ENCODE measurements at regions not wholly inside any gene's neighbourhood (a gene's known extent, or its start where the extent isn't known, plus 50 kb on each side); places are given as distances from the start of the nearest gene placed in this dataset.

DNA sequence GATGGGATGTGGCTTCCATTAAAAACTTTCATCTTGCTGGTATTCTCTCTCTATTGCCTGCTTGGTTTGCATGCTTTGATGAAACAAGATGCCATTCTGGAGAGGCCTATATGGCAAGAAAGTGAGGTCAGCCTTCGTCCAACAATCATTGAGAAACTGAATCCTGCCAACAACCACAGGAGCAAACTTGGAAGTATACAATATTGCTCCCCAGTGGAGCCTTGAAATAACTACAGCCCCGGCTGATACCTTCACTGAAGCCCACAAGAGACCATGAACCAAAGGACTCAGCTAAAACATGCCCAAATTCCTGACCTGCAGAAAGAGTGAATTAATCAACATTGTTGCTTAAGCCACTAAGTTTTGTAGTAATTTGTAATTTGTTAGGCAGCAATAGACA lies 82.5 kb upstream of the FGF14 start:
- H3K4me2 ChIP-seq (ENCODE audit: insufficient read depth, low read length): no peak overlapping the region
- no peak overlapping the region for H3K9ac ChIP-seq (ENCODE audit: insufficient read depth in 1 of 2, low read depth in 2 of 2, low read length in 2 of 2)
- POLR2A ChIA-PET: no interaction called here
- H3K9me1 ChIP-seq (ENCODE audit: control insufficient read depth, insufficient read depth, low read length): no peaks in the 10 kb centered on the region
- no peaks in the 10 kb centered on the region for H3K4me1 ChIP-seq (replicated peaks in 1 of 2; ENCODE audit: control insufficient read depth in 2 of 2, insufficient read depth in 2 of 2, low read length in 2 of 2)
- H3K27ac ChIP-seq (ENCODE audit: extremely low read depth, low read depth, low read length): no peak overlapping the region
- no peak overlapping the region for H2AFZ ChIP-seq (ENCODE audit: low read depth, low read length)
- no peaks in the 10 kb centered on the region for H3K9me3 ChIP-seq (replicated peaks; ENCODE audit: control insufficient read depth, insufficient read depth, low read depth, low read length)
- ATAC-seq (no peak), FAIRE-seq (no peak), DNase-seq (ENCODE audit: extremely low read depth in 1 of 4, low spot score in 3 of 4) (no peak)
- CTCF ChIA-PET (ENCODE audit: low intra/inter-chr PET ratio): no interaction called here
- no peaks in the 10 kb centered on the region for H3K79me2 ChIP-seq (ENCODE audit: control insufficient read depth, insufficient read depth, low read length)
- BruUV-seq (replicated peaks): no TSS peak
- no peaks in the 10 kb centered on the region for H3K36me3 ChIP-seq (ENCODE audit: control insufficient read depth, insufficient read depth, low read length)
- no peaks in the 10 kb centered on the region for H4K20me1 ChIP-seq (replicated peaks; ENCODE audit: control insufficient read depth, insufficient read depth, low read length)
- in situ Hi-C loops (cut with MboI): no loop called here
- H3K4me3 ChIP-seq: no peak overlapping the region
- intact Hi-C loops (cut with micrococcal nuclease): no loop called here
- no peaks in the 10 kb centered on the region for H3K27me3 ChIP-seq (ENCODE audit: control insufficient read depth in 2 of 2, insufficient read depth in 2 of 2, low read length in 2 of 2)
- WGBS (ENCODE audit: insufficient coverage, low coverage, missing lambda C conversion rate): 0% methylated on average over 2 of the region's 2 CpGs
- TF ChIP-seq CREB1 (IDR thresholded peaks at IDR 0.05) (no peak), CREB1 (CRISPR knock-in tag; IDR thresholded peaks at IDR 0.05) (no peak), PHF20 (IDR thresholded peaks at IDR 0.05; ENCODE audit: partially characterized antibody) (no peak), KLF1 (tag; IDR thresholded peaks at IDR 0.05) (no peak), OTX1 (CRISPR knock-in tag; IDR thresholded peaks at IDR 0.05) (no peak), MTA2 (IDR thresholded peaks at IDR 0.05; ENCODE audit: low read depth) (no peak), ZNF197 (CRISPR knock-in tag; IDR thresholded peaks at IDR 0.05; ENCODE audit: low read depth) (no peak), BRD9 (IDR thresholded peaks at IDR 0.05; ENCODE audit: low read depth, partially characterized antibody) (no peak), NFXL1 (CRISPR knock-in tag; IDR thresholded peaks at IDR 0.05) (no peak), DDX20 (tag; IDR thresholded peaks at IDR 0.05; ENCODE audit: low read depth) (no peak), NFRKB (IDR thresholded peaks at IDR 0.05; ENCODE audit: low read depth) (no peak), BCL6 (CRISPR knock-in tag; IDR thresholded peaks at IDR 0.05) (no peak), BDP1 (IDR thresholded peaks at IDR 0.05; ENCODE audit: insufficient read depth, insufficient read length) (no peak)
- TF ChIP-seq, protein P1, sequence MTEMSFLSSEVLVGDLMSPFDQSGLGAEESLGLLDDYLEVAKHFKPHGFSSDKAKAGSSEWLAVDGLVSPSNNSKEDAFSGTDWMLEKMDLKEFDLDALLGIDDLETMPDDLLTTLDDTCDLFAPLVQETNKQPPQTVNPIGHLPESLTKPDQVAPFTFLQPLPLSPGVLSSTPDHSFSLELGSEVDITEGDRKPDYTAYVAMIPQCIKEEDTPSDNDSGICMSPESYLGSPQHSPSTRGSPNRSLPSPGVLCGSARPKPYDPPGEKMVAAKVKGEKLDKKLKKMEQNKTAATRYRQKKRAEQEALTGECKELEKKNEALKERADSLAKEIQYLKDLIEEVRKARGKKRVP (CRISPR knock-in tag; IDR thresholded peaks at IDR 0.05): no peak
- TF ChIP-seq, protein P2, sequence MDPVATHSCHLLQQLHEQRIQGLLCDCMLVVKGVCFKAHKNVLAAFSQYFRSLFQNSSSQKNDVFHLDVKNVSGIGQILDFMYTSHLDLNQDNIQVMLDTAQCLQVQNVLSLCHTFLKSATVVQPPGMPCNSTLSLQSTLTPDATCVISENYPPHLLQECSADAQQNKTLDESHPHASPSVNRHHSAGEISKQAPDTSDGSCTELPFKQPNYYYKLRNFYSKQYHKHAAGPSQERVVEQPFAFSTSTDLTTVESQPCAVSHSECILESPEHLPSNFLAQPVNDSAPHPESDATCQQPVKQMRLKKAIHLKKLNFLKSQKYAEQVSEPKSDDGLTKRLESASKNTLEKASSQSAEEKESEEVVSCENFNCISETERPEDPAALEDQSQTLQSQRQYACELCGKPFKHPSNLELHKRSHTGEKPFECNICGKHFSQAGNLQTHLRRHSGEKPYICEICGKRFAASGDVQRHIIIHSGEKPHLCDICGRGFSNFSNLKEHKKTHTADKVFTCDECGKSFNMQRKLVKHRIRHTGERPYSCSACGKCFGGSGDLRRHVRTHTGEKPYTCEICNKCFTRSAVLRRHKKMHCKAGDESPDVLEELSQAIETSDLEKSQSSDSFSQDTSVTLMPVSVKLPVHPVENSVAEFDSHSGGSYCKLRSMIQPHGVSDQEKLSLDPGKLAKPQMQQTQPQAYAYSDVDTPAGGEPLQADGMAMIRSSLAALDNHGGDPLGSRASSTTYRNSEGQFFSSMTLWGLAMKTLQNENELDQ (CRISPR knock-in tag; IDR thresholded peaks at IDR 0.05; ENCODE audit: borderline replicate concordance): no peak
- TF ChIP-seq, protein P3, sequence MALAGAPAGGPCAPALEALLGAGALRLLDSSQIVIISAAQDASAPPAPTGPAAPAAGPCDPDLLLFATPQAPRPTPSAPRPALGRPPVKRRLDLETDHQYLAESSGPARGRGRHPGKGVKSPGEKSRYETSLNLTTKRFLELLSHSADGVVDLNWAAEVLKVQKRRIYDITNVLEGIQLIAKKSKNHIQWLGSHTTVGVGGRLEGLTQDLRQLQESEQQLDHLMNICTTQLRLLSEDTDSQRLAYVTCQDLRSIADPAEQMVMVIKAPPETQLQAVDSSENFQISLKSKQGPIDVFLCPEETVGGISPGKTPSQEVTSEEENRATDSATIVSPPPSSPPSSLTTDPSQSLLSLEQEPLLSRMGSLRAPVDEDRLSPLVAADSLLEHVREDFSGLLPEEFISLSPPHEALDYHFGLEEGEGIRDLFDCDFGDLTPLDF (CRISPR knock-in tag; IDR thresholded peaks at IDR 0.05): no peak
- TF ChIP-seq, protein P4, sequence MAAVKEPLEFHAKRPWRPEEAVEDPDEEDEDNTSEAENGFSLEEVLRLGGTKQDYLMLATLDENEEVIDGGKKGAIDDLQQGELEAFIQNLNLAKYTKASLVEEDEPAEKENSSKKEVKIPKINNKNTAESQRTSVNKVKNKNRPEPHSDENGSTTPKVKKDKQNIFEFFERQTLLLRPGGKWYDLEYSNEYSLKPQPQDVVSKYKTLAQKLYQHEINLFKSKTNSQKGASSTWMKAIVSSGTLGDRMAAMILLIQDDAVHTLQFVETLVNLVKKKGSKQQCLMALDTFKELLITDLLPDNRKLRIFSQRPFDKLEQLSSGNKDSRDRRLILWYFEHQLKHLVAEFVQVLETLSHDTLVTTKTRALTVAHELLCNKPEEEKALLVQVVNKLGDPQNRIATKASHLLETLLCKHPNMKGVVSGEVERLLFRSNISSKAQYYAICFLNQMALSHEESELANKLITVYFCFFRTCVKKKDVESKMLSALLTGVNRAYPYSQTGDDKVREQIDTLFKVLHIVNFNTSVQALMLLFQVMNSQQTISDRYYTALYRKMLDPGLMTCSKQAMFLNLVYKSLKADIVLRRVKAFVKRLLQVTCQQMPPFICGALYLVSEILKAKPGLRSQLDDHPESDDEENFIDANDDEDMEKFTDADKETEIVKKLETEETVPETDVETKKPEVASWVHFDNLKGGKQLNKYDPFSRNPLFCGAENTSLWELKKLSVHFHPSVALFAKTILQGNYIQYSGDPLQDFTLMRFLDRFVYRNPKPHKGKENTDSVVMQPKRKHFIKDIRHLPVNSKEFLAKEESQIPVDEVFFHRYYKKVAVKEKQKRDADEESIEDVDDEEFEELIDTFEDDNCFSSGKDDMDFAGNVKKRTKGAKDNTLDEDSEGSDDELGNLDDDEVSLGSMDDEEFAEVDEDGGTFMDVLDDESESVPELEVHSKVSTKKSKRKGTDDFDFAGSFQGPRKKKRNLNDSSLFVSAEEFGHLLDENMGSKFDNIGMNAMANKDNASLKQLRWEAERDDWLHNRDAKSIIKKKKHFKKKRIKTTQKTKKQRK (IDR thresholded peaks at IDR 0.05; ENCODE audit: borderline replicate concordance, low read depth, low read length): no peak

Data from K562 (cell line).